SK-N-SH treated with all-trans-retinoic acid at 6 μM for 48 hours (cell line): ENCODE measurements at regions not wholly inside any gene's neighbourhood (a gene's known extent, or its start where the extent isn't known, plus 50 kb on each side); places are given as distances from the start of the nearest gene placed in this dataset.

ENCODE experiments used
- ATAC-seq: fragments of 200-7000 bp; cut with Tn5 transposase; 3 replicates; pipeline ENCODE4 v1.9.1; 2020; ENCODE audit warnings: mild to moderate bottlenecking, moderate library complexity
- BACH2 ChIP-seq: fragments of 250-450 bp; sonication (Bioruptor Pico); IDR thresholded peaks from 2 replicates; pipeline ENCODE4 v1.9.0; 2021; ENCODE audit warnings: mild to moderate bottlenecking, borderline replicate concordance
- CSDC2 ChIP-seq: fragments of 250-450 bp; sonication (Bioruptor Pico); IDR thresholded peaks from 2 replicates; pipeline ENCODE4 v1.5.0; 2020; ENCODE audit warnings: mild to moderate bottlenecking, moderate library complexity
- CSRNP3 ChIP-seq: fragments of 250-450 bp; sonication (Bioruptor Pico); IDR thresholded peaks from 2 replicates; pipeline ENCODE4 v1.5.1; 2021; ENCODE audit warnings: mild to moderate bottlenecking, moderate library complexity
- ESRRG ChIP-seq: fragments of 250-450 bp; sonication (Bioruptor Pico); IDR thresholded peaks from 2 replicates; pipeline ENCODE4 v1.6.1; 2021; ENCODE audit warnings: mild to moderate bottlenecking
- GLIS3 ChIP-seq: fragments of 250-450 bp; sonication (Bioruptor Pico); IDR thresholded peaks from 2 replicates; pipeline ENCODE4 v1.5.0; 2020; ENCODE audit warnings: mild to moderate bottlenecking, moderate library complexity
- ISL1 ChIP-seq: fragments of 250-450 bp; sonication (Bioruptor Pico); IDR thresholded peaks from 2 replicates; pipeline ENCODE4 v2.1.2; 2022; ENCODE audit warnings: mild to moderate bottlenecking, moderate library complexity
- POU6F1 ChIP-seq: fragments of 250-450 bp; sonication (Bioruptor Pico); IDR thresholded peaks from 2 replicates; pipeline ENCODE4 v1.8.0; 2021; ENCODE audit warnings: low read depth, mild to moderate bottlenecking, moderate library complexity, borderline replicate concordance
- PPARA ChIP-seq: fragments of 250-450 bp; sonication (Bioruptor Pico); IDR thresholded peaks from 2 replicates; pipeline ENCODE4 v1.5.0; 2020; ENCODE audit warnings: mild to moderate bottlenecking, borderline replicate concordance
- RARB ChIP-seq: fragments of 250-450 bp; sonication (Bioruptor Pico); IDR thresholded peaks from 2 replicates; pipeline ENCODE4 v1.8.0; 2021; ENCODE audit warnings: mild to moderate bottlenecking, moderate library complexity
- SNAI2 ChIP-seq: fragments of 250-450 bp; sonication (Bioruptor Pico); IDR thresholded peaks from 2 replicates; pipeline ENCODE4 v1.5.0; 2020; ENCODE audit warnings: mild to moderate bottlenecking, moderate library complexity
- TOX ChIP-seq: fragments of 250-450 bp; sonication (Bioruptor Pico); IDR thresholded peaks from 2 replicates; pipeline ENCODE4 v1.8.0; 2021; ENCODE audit warnings: mild to moderate bottlenecking, moderate library complexity, borderline replicate concordance
- TSHZ2 ChIP-seq: fragments of 250-450 bp; sonication (Bioruptor Pico); IDR thresholded peaks from 2 replicates; pipeline ENCODE4 v1.5.0; 2020; ENCODE audit warnings: mild to moderate bottlenecking, moderate library complexity
- ZC3H10 ChIP-seq: fragments of 250-450 bp; sonication (Bioruptor Pico); IDR thresholded peaks from 2 replicates; pipeline ENCODE4 v1.5.1; 2021; ENCODE audit warnings: mild to moderate bottlenecking, moderate library complexity
- ZFP3 ChIP-seq: fragments of 250-450 bp; sonication (Bioruptor Pico); IDR thresholded peaks from 2 replicates; pipeline ENCODE4 v1.5.0; 2020; ENCODE audit warnings: mild to moderate bottlenecking, moderate library complexity
- ZFP30 ChIP-seq: fragments of 450-650 bp; formaldehyde crosslinking; IDR thresholded peaks from 2 replicates; pipeline ENCODE4 v1.5.0; 2022; ENCODE audit warnings: mild to moderate bottlenecking, moderate library complexity
- ZNF565 ChIP-seq: fragments of 450-650 bp; formaldehyde crosslinking; conservative IDR thresholded peaks from 2 replicates; pipeline ENCODE4 v1.5.0; 2020; ENCODE audit warnings: low read depth, mild to moderate bottlenecking, moderate library complexity
- ZNF70 ChIP-seq: fragments of 450-650 bp; formaldehyde crosslinking; IDR thresholded peaks from 2 replicates; pipeline ENCODE4 v1.5.0; 2020; ENCODE audit warnings: mild to moderate bottlenecking, moderate library complexity
- TF ChIP-seq, protein P1 (sequence below): fragments of 250-450 bp; sonication (Bioruptor Pico); IDR thresholded peaks from 2 replicates; pipeline ENCODE4 v1.8.0; 2020; ENCODE audit warnings: mild to moderate bottlenecking, moderate library complexity, borderline replicate concordance
- TF ChIP-seq, protein P2 (sequence below): fragments of 250-450 bp; sonication (Bioruptor Pico); IDR thresholded peaks from 2 replicates; pipeline ENCODE4 v1.5.1; 2020; ENCODE audit warnings: low read depth, mild to moderate bottlenecking, moderate library complexity

GRCh38 chr12:77521508-77522115 lies 309.1 kb upstream of the NAV3 start:
- ATAC-seq, result peak; percentile 54; the same call in 2 of the 3 replicates
- TF ChIP-seq ZFP30 (CRISPR knock-in tag), result no peak
- no peak for TF ChIP-seq PPARA
- TF ChIP-seq ZC3H10 (CRISPR knock-in tag), result no peak
- TF ChIP-seq ZFP3 (CRISPR knock-in tag), result no peak
- no peak for TF ChIP-seq TOX
- TF ChIP-seq, protein P1, sequence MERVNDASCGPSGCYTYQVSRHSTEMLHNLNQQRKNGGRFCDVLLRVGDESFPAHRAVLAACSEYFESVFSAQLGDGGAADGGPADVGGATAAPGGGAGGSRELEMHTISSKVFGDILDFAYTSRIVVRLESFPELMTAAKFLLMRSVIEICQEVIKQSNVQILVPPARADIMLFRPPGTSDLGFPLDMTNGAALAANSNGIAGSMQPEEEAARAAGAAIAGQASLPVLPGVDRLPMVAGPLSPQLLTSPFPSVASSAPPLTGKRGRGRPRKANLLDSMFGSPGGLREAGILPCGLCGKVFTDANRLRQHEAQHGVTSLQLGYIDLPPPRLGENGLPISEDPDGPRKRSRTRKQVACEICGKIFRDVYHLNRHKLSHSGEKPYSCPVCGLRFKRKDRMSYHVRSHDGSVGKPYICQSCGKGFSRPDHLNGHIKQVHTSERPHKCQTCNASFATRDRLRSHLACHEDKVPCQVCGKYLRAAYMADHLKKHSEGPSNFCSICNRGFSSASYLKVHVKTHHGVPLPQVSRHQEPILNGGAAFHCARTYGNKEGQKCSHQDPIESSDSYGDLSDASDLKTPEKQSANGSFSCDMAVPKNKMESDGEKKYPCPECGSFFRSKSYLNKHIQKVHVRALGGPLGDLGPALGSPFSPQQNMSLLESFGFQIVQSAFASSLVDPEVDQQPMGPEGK (CRISPR knock-in tag), result no peak
- TF ChIP-seq RARB (CRISPR knock-in tag), result no peak
- TF ChIP-seq ESRRG (CRISPR knock-in tag), result no peak
- no peak for TF ChIP-seq ISL1 (CRISPR knock-in tag)
- no peak for TF ChIP-seq CSRNP3
- TF ChIP-seq ZNF565, result no peak
- no peak for TF ChIP-seq CSDC2 (CRISPR knock-in tag)
- no peak for TF ChIP-seq BACH2 (CRISPR knock-in tag)
- no peak for TF ChIP-seq POU6F1 (CRISPR knock-in tag)
- TF ChIP-seq TSHZ2, result no peak
- TF ChIP-seq GLIS3, result no peak
- TF ChIP-seq, protein P2, sequence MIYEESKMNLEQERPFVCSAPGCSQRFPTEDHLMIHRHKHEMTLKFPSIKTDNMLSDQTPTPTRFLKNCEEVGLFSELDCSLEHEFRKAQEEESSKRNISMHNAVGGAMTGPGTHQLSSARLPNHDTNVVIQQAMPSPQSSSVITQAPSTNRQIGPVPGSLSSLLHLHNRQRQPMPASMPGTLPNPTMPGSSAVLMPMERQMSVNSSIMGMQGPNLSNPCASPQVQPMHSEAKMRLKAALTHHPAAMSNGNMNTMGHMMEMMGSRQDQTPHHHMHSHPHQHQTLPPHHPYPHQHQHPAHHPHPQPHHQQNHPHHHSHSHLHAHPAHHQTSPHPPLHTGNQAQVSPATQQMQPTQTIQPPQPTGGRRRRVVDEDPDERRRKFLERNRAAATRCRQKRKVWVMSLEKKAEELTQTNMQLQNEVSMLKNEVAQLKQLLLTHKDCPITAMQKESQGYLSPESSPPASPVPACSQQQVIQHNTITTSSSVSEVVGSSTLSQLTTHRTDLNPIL (CRISPR knock-in tag), result no peak

DNA sequence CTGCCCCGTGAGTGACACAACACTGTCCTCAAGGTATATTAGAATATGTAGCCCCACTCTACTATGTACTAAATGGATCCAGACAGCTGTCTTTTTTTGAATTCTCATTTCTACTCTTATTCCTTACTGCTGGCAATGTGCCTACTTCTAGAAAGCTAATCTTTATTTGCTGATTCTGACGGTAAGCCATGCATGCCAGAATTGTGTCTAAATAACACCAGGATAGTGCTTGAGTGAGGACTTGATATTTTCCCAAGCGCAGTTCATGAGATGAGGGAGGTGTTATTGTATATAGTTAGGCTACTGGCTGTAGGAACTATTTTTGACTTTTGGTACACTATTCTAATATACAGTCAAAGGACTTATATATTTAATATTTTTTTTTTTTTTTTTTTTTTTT lies 316.2 kb upstream of the NAV3 start:
- no peak for TF ChIP-seq ZC3H10 (CRISPR knock-in tag)
- no peak for TF ChIP-seq TSHZ2
- no peak for TF ChIP-seq ZNF70
- no peak for TF ChIP-seq ZFP30 (CRISPR knock-in tag)
- no peak for ATAC-seq

DNA sequence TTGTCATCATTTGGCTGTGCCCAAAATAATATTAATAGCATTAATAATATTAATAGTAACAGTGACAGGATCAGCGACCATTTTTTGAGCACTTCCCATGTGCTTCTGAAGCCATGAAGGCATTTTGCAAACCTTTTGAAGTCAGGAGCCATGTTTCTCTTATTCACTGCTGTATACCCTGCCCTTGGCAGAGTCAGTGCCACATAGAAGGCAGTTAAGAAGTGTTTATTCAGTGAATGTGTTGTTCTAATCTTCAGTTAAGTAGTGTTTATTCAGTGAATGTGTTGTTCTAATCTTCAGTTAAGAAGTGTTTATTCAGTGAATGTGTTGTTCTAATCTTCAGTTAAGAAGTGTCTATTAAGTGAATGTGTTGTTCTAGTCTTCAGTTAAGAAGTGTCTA lies 319.7 kb upstream of the NAV3 start:
- ATAC-seq, result no peak
- TF ChIP-seq CSRNP3, result no peak
- no peak for TF ChIP-seq TOX
- TF ChIP-seq ISL1 (CRISPR knock-in tag), result no peak
- TF ChIP-seq, protein P2 (CRISPR knock-in tag), result no peak
- TF ChIP-seq SNAI2, result no peak
